HCT116 (cell line): ENCODE measurements at regions not wholly inside any gene's neighbourhood (a gene's known extent, or its start where the extent isn't known, plus 50 kb on each side); places are given as distances from the start of the nearest gene placed in this dataset.

Source experiments
- ATAC-seq: fragments of 200-7000 bp; cut with Tn5 transposase; 2 replicates; pipeline ENCODE4 v1.9.1; 2020; ENCODE audit warnings: mild to moderate bottlenecking, moderate library complexity
- BruUV-seq: library from RNA; stranded (reverse); fragments of 400-500 nt; replicated peaks from 2 replicates; lab custom pipeline; 2021; lab: Mats Ljungman, UMichigan
- CTCF ChIA-PET: fragments of 300-600 bp; sonication (Branson Sonifier 250); formaldehyde crosslinking; loops from one replicate; lab custom pipeline; 2021; ENCODE audit warnings: antibody characterized with exemption; lab: Charles Lee
- POLR2A ChIA-PET: fragments of 300-600, 350-600 bp; sonication (Branson Sonifier 250); formaldehyde crosslinking; loops from one replicate; lab custom pipeline; 2021; ENCODE audit warnings: antibody characterized with exemption; lab: Charles Lee
- RAD21 ChIA-PET, 2 experiments: fragments of 300-600 bp; sonication (Branson Sonifier 250); formaldehyde crosslinking; loops; one replicate each; lab custom pipeline; 2023; ENCODE audit warnings: low total read pairs in 2 of 2; ENCODE audit not compliant: uncharacterized antibody in 2 of 2, unreplicated experiment in 2 of 2, low non-redundant PET in 1 of 2; lab: Charles Lee
- DNase-seq: peaks from one replicate; pipeline ENCODE4 v3.0.0-alpha.2; 2010; ENCODE audit warnings: low read depth, low spot score
- H2AFZ ChIP-seq: fragments of 200-600 bp; shearing (Covaris generic), sonication (generic); 2 replicates; pipeline ENCODE4 v1.6.1; 2017; ENCODE audit warnings: low read depth, mixed run types, mixed read lengths, antibody characterized with exemption, low read length; ENCODE audit not compliant: poor library complexity, severe bottlenecking
- H3K27ac ChIP-seq: 2 replicates; pipeline ENCODE4 v1.5.1; 2012; ENCODE audit warnings: low read depth, low read length
- H3K27me3 ChIP-seq: fragments of 200-600 bp; sonication (generic); 2 replicates; pipeline ENCODE4 v1.6.1; 2016; ENCODE audit warnings: mixed run types, low read length, mixed read lengths; ENCODE audit not compliant: insufficient read depth
- H3K36me3 ChIP-seq, 2 experiments: fragments of 200-500 bp in 1 of 2; fragments of 200-600 bp in 1 of 2; sonication (Bioruptor generic) in 1 of 2; sonication (generic) in 1 of 2; 2 replicates each; pipeline versions ENCODE4 v1.5.1 to v1.6.1; 2014 to 2016; ENCODE audit warnings: low read length in 2 of 2, inconsistent platforms in 1 of 2, mixed read lengths in 1 of 2, mixed run types in 1 of 2; ENCODE audit not compliant: insufficient read depth in 2 of 2, control insufficient read depth in 1 of 2
- H3K4me1 ChIP-seq, 2 experiments: fragments of 200-600 bp in 1 of 2; sonication (generic) in 1 of 2; 2 replicates each; pipeline versions ENCODE4 v1.5.1 to v1.6.1; 2012 to 2017; ENCODE audit warnings: low read length in 2 of 2, inconsistent platforms in 1 of 2, mild to moderate bottlenecking in 1 of 2, mixed read lengths in 1 of 2, mixed run types in 1 of 2, moderate library complexity in 1 of 2; ENCODE audit not compliant: insufficient read depth in 2 of 2, control insufficient read depth in 1 of 2
- H3K4me2 ChIP-seq: fragments of 200-600 bp; sonication (generic); 2 replicates; pipeline ENCODE4 v1.6.1; 2017; ENCODE audit warnings: mixed run types, low read length, mixed read lengths
- H3K4me3 ChIP-seq, 2 experiments: fragments of 200-600 bp in 1 of 2; sonication (generic) in 1 of 2; replicated peaks in 1 of 2; 2 replicates each; pipeline ENCODE4 v1.5.1; 2011 to 2016; ENCODE audit warnings: low read length in 2 of 2, control low read depth in 1 of 2, low read depth in 1 of 2, mild to moderate bottlenecking in 1 of 2, mixed read lengths in 1 of 2, mixed run types in 1 of 2
- H3K79me2 ChIP-seq: fragments of 200-600 bp; sonication (generic); 2 replicates; pipeline ENCODE4 v1.6.1; 2017; ENCODE audit warnings: mild to moderate bottlenecking, mixed run types, low read length, moderate library complexity, mixed read lengths; ENCODE audit not compliant: insufficient read depth
- H3K9ac ChIP-seq: fragments of 200-600 bp; sonication (generic); 2 replicates; pipeline ENCODE4 v1.6.1; 2016; ENCODE audit warnings: low read length, mixed read lengths
- H3K9me2 ChIP-seq: fragments of 200-600 bp; sonication (generic), shearing (Covaris generic); 2 replicates; pipeline ENCODE4 v1.6.1; 2017; ENCODE audit warnings: mixed run types, mild to moderate bottlenecking, moderate library complexity; ENCODE audit not compliant: insufficient read depth
- H3K9me3 ChIP-seq, 2 experiments: fragments of 200-500 bp in 1 of 2; fragments of 200-600 bp in 1 of 2; sonication (Bioruptor generic) in 1 of 2; sonication (generic) in 1 of 2; 2 replicates each; pipeline ENCODE4 v1.6.1; 2014 to 2017; ENCODE audit warnings: low read length in 2 of 2, mixed read lengths in 2 of 2, inconsistent platforms in 1 of 2, low read depth in 1 of 2, mild to moderate bottlenecking in 1 of 2, mixed run types in 1 of 2, moderate library complexity in 1 of 2; ENCODE audit not compliant: control insufficient read depth in 1 of 2, insufficient read depth in 1 of 2
- H4K20me1 ChIP-seq: fragments of 200-600 bp; sonication (generic), shearing (Covaris generic); 2 replicates; pipeline ENCODE4 v1.6.1; 2017; ENCODE audit warnings: mixed run types, mild to moderate bottlenecking, moderate library complexity; ENCODE audit not compliant: insufficient read depth
- CBX3 ChIP-seq: IDR thresholded peaks from 2 replicates; pipeline ENCODE4 v1.6.1; 2012; ENCODE audit warnings: low read depth
- CEBPB ChIP-seq: IDR thresholded peaks from 2 replicates; pipeline ENCODE4 v1.6.1; 2012; ENCODE audit warnings: low read depth
- EGR1 ChIP-seq: IDR thresholded peaks from 2 replicates; pipeline ENCODE4 v1.6.1; 2012; ENCODE audit warnings: low read depth
- ELF1 ChIP-seq: IDR thresholded peaks from 2 replicates; pipeline ENCODE4 v1.6.1; 2012; ENCODE audit warnings: low read depth, borderline replicate concordance
- EZH2 ChIP-seq: fragments of 200-600 bp; sonication (generic); IDR thresholded peaks from 2 replicates; pipeline ENCODE4 v1.6.1; 2017; ENCODE audit warnings: antibody characterized with exemption, mixed run types
- POLR2A ChIP-seq: IDR thresholded peaks from 2 replicates; pipeline ENCODE4 v1.7.0; 2011; ENCODE audit warnings: borderline replicate concordance; ENCODE audit not compliant: insufficient read depth, insufficient read length; ENCODE audit errors: extremely low read depth
- POLR2AphosphoS5 ChIP-seq: IDR thresholded peaks from 2 replicates; pipeline ENCODE4 v1.6.1; 2011; ENCODE audit warnings: mild to moderate bottlenecking, low read depth, low read length, moderate library complexity
- SIN3A ChIP-seq: IDR thresholded peaks from 2 replicates; pipeline ENCODE4 v1.6.1; 2012; ENCODE audit warnings: low read depth
- SP1 ChIP-seq: IDR thresholded peaks from 2 replicates; pipeline ENCODE4 v1.6.1; 2012; ENCODE audit warnings: low read depth
- SRF ChIP-seq: IDR thresholded peaks from 2 replicates; pipeline ENCODE4 v1.6.1; 2012; ENCODE audit warnings: low read depth
- ZBTB33 ChIP-seq: IDR thresholded peaks from 2 replicates; pipeline ENCODE4 v1.6.1; 2011; ENCODE audit warnings: mild to moderate bottlenecking, low read length, moderate library complexity; ENCODE audit not compliant: insufficient replicate concordance; ENCODE audit errors: extremely low read depth
- ZFX ChIP-seq: fragments of 450-650 bp; IDR thresholded peaks from 2 replicates; pipeline ENCODE4 v1.6.1; 2017
- ZNF274 ChIP-seq: fragments of 200-500 bp; sonication (Bioruptor generic); IDR thresholded peaks from 2 replicates; pipeline ENCODE4 v1.6.1; 2014; ENCODE audit warnings: mild to moderate bottlenecking, low read depth, low read length, inconsistent platforms
- intact Hi-C: fragments of 100-400 bp; cut with micrococcal nuclease; formaldehyde crosslinking; loops from 2 replicates; pipeline ENCODE4 v1.10.0; 2022
- TF ChIP-seq, protein P1 (sequence below): IDR thresholded peaks from 2 replicates; pipeline ENCODE4 v1.6.1; 2012
- TF ChIP-seq, protein P2 (sequence below): IDR thresholded peaks from 2 replicates; pipeline ENCODE4 v1.6.1; 2012
- TF ChIP-seq, protein P3 (sequence below), 3 experiments: fragments of 200-600 bp in 1 of 3; sonication (generic) in 1 of 3; IDR thresholded peaks in 2 of 3; conservative IDR thresholded peaks in 1 of 3; 2 replicates each; pipeline ENCODE4 v1.5.1; 2012 to 2017; ENCODE audit warnings: low read depth in 2 of 3, low read length in 2 of 3, antibody characterized with exemption in 1 of 3, borderline replicate concordance in 1 of 3, control low read depth in 1 of 3, mild to moderate bottlenecking in 1 of 3, mixed read lengths in 1 of 3, mixed run types in 1 of 3, moderate library complexity in 1 of 3; ENCODE audit not compliant: insufficient read depth in 1 of 3

GRCh38 chr13:83796364-83796763, 85.9 kb downstream of the SLITRK1 start:
- TF ChIP-seq ZFX (no peak), CBX3 (no peak), EZH2 (no peak), SRF (no peak), POLR2AphosphoS5 (no peak), ZNF274 (no peak), CEBPB (no peak), SP1 (no peak), EGR1 (no peak)
- TF ChIP-seq, protein P1, sequence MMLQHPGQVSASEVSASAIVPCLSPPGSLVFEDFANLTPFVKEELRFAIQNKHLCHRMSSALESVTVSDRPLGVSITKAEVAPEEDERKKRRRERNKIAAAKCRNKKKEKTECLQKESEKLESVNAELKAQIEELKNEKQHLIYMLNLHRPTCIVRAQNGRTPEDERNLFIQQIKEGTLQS, result no peak
- TF ChIP-seq, protein P2, sequence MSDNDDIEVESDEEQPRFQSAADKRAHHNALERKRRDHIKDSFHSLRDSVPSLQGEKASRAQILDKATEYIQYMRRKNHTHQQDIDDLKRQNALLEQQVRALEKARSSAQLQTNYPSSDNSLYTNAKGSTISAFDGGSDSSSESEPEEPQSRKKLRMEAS, result no peak
- CTCF ChIA-PET, result no interaction called here
- Histone ChIP-seq H3K79me2 (no peaks in the 10 kb centered on the region), H3K4me1 (no peaks in the 10 kb centered on the region), H3K27me3 (no peaks in the 10 kb centered on the region), H2AFZ (no peak overlapping the region), H3K9me2 (no peaks in the 10 kb centered on the region), H3K9me3 (no peaks in the 10 kb centered on the region; a peak in 1 of 4 replicates), H3K27ac (no peak overlapping the region), H4K20me1 (no peaks in the 10 kb centered on the region), H3K4me2 (no peak overlapping the region), H3K9ac (no peak overlapping the region), H3K36me3 (no peaks in the 10 kb centered on the region; a peak in 1 of 4 replicates), H3K4me3 (no peak overlapping the region)
- POLR2A ChIA-PET, result no interaction called here
- no TSS peak for BruUV-seq
- intact Hi-C loops, result no loop called here
- no peak for ATAC-seq
- no peak for DNase-seq
- RAD21 ChIA-PET, result no interaction called here

GRCh38 chr13:83794583-83794982, 87.7 kb downstream of the SLITRK1 start:
- H2AFZ ChIP-seq, result no peak overlapping the region
- H3K36me3 ChIP-seq, result no peaks in the 10 kb centered on the region; a peak in 1 of 4 replicates
- no peaks in the 10 kb centered on the region for H3K9me2 ChIP-seq
- no peak overlapping the region for H3K27ac ChIP-seq
- DNase-seq, result no peak
- ChIA-PET CTCF (no interaction called here), POLR2A (no interaction called here), RAD21 (no interaction called here)
- H3K79me2 ChIP-seq, result no peaks in the 10 kb centered on the region
- no peak overlapping the region for H3K4me3 ChIP-seq
- H3K9ac ChIP-seq, result no peak overlapping the region
- H4K20me1 ChIP-seq, result no peaks in the 10 kb centered on the region
- no peaks in the 10 kb centered on the region for H3K4me1 ChIP-seq
- no peaks in the 10 kb centered on the region; a peak in 1 of 4 replicates for H3K9me3 ChIP-seq
- ATAC-seq, result no peak
- no peaks in the 10 kb centered on the region for H3K27me3 ChIP-seq
- intact Hi-C loops, result no loop called here
- no peak overlapping the region for H3K4me2 ChIP-seq
- BruUV-seq, result no TSS peak
- TF ChIP-seq POLR2AphosphoS5 (no peak), SP1 (no peak), POLR2A (no peak), SIN3A (no peak), ZNF274 (no peak), ZFX (no peak), ZBTB33 (no peak), ELF1 (no peak)
- TF ChIP-seq, protein P3, sequence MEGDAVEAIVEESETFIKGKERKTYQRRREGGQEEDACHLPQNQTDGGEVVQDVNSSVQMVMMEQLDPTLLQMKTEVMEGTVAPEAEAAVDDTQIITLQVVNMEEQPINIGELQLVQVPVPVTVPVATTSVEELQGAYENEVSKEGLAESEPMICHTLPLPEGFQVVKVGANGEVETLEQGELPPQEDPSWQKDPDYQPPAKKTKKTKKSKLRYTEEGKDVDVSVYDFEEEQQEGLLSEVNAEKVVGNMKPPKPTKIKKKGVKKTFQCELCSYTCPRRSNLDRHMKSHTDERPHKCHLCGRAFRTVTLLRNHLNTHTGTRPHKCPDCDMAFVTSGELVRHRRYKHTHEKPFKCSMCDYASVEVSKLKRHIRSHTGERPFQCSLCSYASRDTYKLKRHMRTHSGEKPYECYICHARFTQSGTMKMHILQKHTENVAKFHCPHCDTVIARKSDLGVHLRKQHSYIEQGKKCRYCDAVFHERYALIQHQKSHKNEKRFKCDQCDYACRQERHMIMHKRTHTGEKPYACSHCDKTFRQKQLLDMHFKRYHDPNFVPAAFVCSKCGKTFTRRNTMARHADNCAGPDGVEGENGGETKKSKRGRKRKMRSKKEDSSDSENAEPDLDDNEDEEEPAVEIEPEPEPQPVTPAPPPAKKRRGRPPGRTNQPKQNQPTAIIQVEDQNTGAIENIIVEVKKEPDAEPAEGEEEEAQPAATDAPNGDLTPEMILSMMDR (IDR thresholded peaks at IDR 0.05 in 2 of 3, conservative IDR thresholded peaks at IDR 0.05 in 1 of 3; ENCODE audit: borderline replicate concordance in 1 of 3, insufficient read depth in 1 of 3, low read depth in 2 of 3, low read length in 2 of 3), result no peak
- TF ChIP-seq, protein P1, result no peak
